Esophagus squamous epithelium (tissue), 5 donors: ENCODE measurements at regions not wholly inside any gene's neighbourhood (a gene's known extent, or its start where the extent isn't known, plus 50 kb on each side); places are given as distances from the start of the nearest gene placed in this dataset.

Experiments
- DNase-seq: peaks from one replicate; lab custom pipeline; 2025; lab: John Stamatoyannopoulos, UW
- H3K27ac ChIP-seq, 4 donors: fragments of 200-600 bp; sonication (generic); one replicate each; pipeline ENCODE4 v1.5.1; 2016 to 2019; ENCODE audit warnings: mild to moderate bottlenecking in 1 of 4
- H3K27me3 ChIP-seq, 4 donors: fragments of 200-600 bp; sonication (generic); 1 replicate in 3 of 4; 2 replicates in 1 of 4; pipeline versions ENCODE4 v1.5.1 to v1.6.0; 2017 to 2021; ENCODE audit warnings: antibody characterized with exemption in 1 of 4
- H3K36me3 ChIP-seq, 3 donors: fragments of 200-600 bp; sonication (generic); one replicate each; pipeline ENCODE4 v1.5.1; 2016 to 2019
- H3K4me1 ChIP-seq, 3 donors: fragments of 200-600 bp; sonication (generic); one replicate each; pipeline ENCODE4 v1.5.1; 2017 to 2019
- H3K4me3 ChIP-seq, 4 donors: fragments of 200-600 bp; sonication (generic); 1 replicate in 3 of 4; 2 replicates in 1 of 4; pipeline ENCODE4 v1.5.1; 2016 to 2019; ENCODE audit warnings: mild to moderate bottlenecking in 2 of 4, moderate library complexity in 1 of 4
- H3K9me3 ChIP-seq, 3 donors: fragments of 200-600 bp; sonication (generic); one replicate each; pipeline ENCODE4 v1.5.1; 2016 to 2019
- CTCF ChIP-seq, 6 experiments: fragments of 450-650 bp in 4 of 6; fragments of 200-600 bp in 2 of 6; sonication (generic) in 2 of 6; IDR thresholded peaks; one replicate each; pipeline ENCODE4 v1.5.1; 2016 to 2019; ENCODE audit warnings: antibody characterized with exemption in 6 of 6, mild to moderate bottlenecking in 4 of 6, moderate library complexity in 4 of 6
- POLR2A ChIP-seq, 4 donors: fragments of 450-650 bp; IDR thresholded peaks; one replicate each; pipeline ENCODE4 v1.6.1; 2017; ENCODE audit warnings: antibody characterized with exemption in 4 of 4, mild to moderate bottlenecking in 4 of 4, moderate library complexity in 3 of 4
- WGBS, 2 donors: methylation state at CpG; one replicate each; pipeline ENCODE4 v1.1.5; 2018; 5-methylcytosine and 5-hydroxymethylcytosine counted together
- intact Hi-C: fragments of 100-400 bp; cut with DNase I; formaldehyde crosslinking; loops from one replicate; pipeline ENCODE4 v1.15.0; 2022
- donor health status: DM: yes; HTN: yes; CAD: no.

DNA sequence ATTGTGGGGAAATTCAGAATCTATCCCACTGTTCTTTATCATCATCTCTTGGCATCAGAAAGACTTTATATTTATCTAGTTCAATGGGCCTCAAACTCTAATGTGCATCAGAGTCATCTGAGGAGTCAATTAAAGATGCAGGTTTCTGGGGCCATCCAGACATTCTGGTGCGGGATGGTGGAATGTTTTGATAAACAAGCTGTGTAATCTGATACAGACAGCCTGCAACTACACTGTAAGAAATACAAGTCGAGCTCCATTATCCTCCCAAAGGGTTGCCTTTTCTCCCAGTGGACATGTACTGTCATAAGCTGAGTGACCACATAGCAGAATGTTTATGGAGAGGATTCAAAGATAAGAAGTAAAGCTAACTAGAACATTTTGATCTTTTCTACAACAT, 515.3 kb upstream of the DCC start:
- Histone ChIP-seq H3K4me1 (no peaks in the 10 kb centered on the region), H3K27me3 (no peaks in the 10 kb centered on the region), H3K27ac (no peak overlapping the region), H3K9me3 (no peaks in the 10 kb centered on the region), H3K36me3 (no peaks in the 10 kb centered on the region), H3K4me3 (no peak overlapping the region)
- WGBS, 2 donors = 32 to 45% methylated on average over 2 of the region's 2 CpGs
- no peak for DNase-seq
- intact Hi-C loops = no loop called here
- TF ChIP-seq POLR2A (IDR thresholded peaks at IDR 0.05) (no peak), CTCF (IDR thresholded peaks at IDR 0.05) (no peak)

- WGBS, 2 donors = 52 to 60% methylated on average over 5 to 6 of the region's 6 CpGs
- DNase-seq = no peak
- Histone ChIP-seq H3K27ac (no peak overlapping the region), H3K27me3 (no peaks in the 10 kb centered on the region), H3K4me3 (no peak overlapping the region), H3K4me1 (no peaks in the 10 kb centered on the region), H3K9me3 (peaks cover 0 to 5% (median 0%) of the 10 kb centered on the region in 3 donors), H3K36me3 (no peaks in the 10 kb centered on the region)
- intact Hi-C loops = no loop called here
- TF ChIP-seq POLR2A (IDR thresholded peaks at IDR 0.05) = no peak
- TF ChIP-seq CTCF (IDR thresholded peaks at IDR 0.05) = no peak
Observed at GRCh38 chr18:51833850-51834249, 506.1 kb upstream of the DCC start.

DNA sequence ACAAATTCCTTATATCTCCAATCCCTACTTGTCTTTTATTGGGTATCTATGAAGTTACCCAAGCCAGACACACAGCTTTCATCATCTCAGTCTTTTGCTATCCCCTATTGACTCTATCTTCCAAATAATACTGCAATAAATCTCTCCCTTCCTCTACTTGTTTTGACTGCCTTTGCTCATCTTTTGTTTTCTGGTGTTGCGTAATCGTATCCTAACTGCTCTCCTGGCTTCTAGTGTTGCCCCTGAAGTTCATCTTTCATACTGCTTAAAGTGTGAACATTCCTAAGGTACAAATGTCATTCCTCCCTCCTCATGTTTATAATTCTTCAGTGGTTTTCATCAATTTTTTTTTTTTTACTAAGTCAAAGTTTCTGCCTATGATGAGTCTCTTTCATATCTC, 491.3 kb upstream of the DCC start:
- WGBS, 2 donors = 71 to 76% methylated on average over 2 of the region's 2 CpGs
- intact Hi-C loops = no loop called here
- peaks cover 0 to 6% (median 0%) of the 10 kb centered on the region in 3 donors for H3K9me3 ChIP-seq

DNA sequence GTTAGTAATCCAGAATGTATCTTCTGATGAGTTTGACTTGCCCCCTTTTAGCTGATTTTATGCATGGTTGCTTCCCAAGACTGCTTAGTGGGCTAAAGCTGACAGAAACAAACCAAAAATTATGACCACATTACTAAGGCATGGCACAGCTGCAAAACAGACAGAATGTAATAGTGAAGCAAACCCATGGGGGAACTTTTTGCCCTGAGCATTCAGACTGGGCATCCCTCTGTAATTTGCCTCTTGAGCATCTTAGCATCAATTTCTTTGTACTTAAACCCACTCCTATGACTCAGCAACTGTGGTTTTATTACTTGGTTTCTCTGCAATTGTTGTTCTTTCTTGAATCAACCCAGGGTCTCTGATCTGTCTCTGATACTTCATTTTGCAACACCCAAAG, 487.3 kb upstream of the DCC start:
- intact Hi-C loops = no loop called here

More for the DNA sequence above, 491.3 kb upstream of the DCC start:
- Histone ChIP-seq H3K4me3 (no peak overlapping the region), H3K27me3 (no peaks in the 10 kb centered on the region), H3K27ac (no peak overlapping the region), H3K4me1 (no peaks in the 10 kb centered on the region), H3K36me3 (no peaks in the 10 kb centered on the region)
- TF ChIP-seq CTCF (IDR thresholded peaks at IDR 0.05) (no peak), POLR2A (IDR thresholded peaks at IDR 0.05) (no peak)
- DNase-seq = no peak

GRCh38 chr18:51857989-51858388, 482.0 kb upstream of the DCC start:
- Histone ChIP-seq H3K4me3 (no peak overlapping the region), H3K36me3 (no peaks in the 10 kb centered on the region), H3K27ac (no peak overlapping the region), H3K9me3 (no peaks in the 10 kb centered on the region), H3K4me1 (no peaks in the 10 kb centered on the region), H3K27me3 (no peaks in the 10 kb centered on the region)
- TF ChIP-seq CTCF (IDR thresholded peaks at IDR 0.05) (no peak), POLR2A (IDR thresholded peaks at IDR 0.05) (no peak)
- no peak for DNase-seq
- 42 to 52% methylated on average over 5 of the region's 5 CpGs for WGBS, 2 donors
- intact Hi-C loops = no loop called here

More for the DNA sequence above, 487.3 kb upstream of the DCC start:
- no peak for DNase-seq
- Histone ChIP-seq H3K9me3 (no peaks in the 10 kb centered on the region), H3K4me1 (no peaks in the 10 kb centered on the region), H3K36me3 (no peaks in the 10 kb centered on the region), H3K4me3 (no peak overlapping the region), H3K27me3 (no peaks in the 10 kb centered on the region), H3K27ac (no peak overlapping the region)
- TF ChIP-seq POLR2A (IDR thresholded peaks at IDR 0.05) (no peak), CTCF (IDR thresholded peaks at IDR 0.05) (no peak)
